Activated B cell treated with CpG ODN at 0.5 μM for 24 hours (primary cell): ENCODE measurements at regions not wholly inside any gene's neighbourhood (a gene's known extent, or its start where the extent isn't known, plus 50 kb on each side); places are given as distances from the start of the nearest gene placed in this dataset.

ENCODE experiments used
- ATAC-seq: fragments of 200-7000 bp; cut with Tn5 transposase; one replicate; pipeline ENCODE4 v1.10.0; 2021; ENCODE audit warnings: low read depth, mild to moderate bottlenecking, moderate library complexity
- CTCF ChIA-PET: fragments of 350-600 bp; sonication (Branson Sonifier 250); formaldehyde crosslinking; loops from one replicate; lab custom pipeline; 2021; ENCODE audit warnings: antibody characterized with exemption; lab: Charles Lee
- POLR2A ChIA-PET: fragments of 350-600 bp; sonication (Branson Sonifier 250); formaldehyde crosslinking; loops from one replicate; lab custom pipeline; 2021; ENCODE audit warnings: antibody characterized with exemption; lab: Charles Lee
- DNase-seq: peaks from one replicate; pipeline ENCODE4 v3.0.0; 2022
- H3K27ac Mint-ChIP-seq: one replicate; pipeline ENCODE4 v1.8.0; 2020; ENCODE audit warnings: mixed read lengths
- H3K27me3 Mint-ChIP-seq: one replicate; pipeline ENCODE4 v1.8.0; 2021; ENCODE audit warnings: mixed read lengths
- H3K36me3 Mint-ChIP-seq: one replicate; pipeline ENCODE4 v1.8.0; 2021; ENCODE audit warnings: low read depth, mixed read lengths
- H3K4me1 Mint-ChIP-seq: one replicate; pipeline ENCODE4 v1.8.0; 2021; ENCODE audit warnings: mixed read lengths
- H3K4me3 Mint-ChIP-seq: one replicate; pipeline ENCODE4 v1.8.0; 2020; ENCODE audit warnings: mild to moderate bottlenecking, mixed read lengths
- H3K9me3 Mint-ChIP-seq: one replicate; pipeline ENCODE4 v1.8.0; 2020; ENCODE audit warnings: mixed read lengths
- intact Hi-C: fragments of 100-400 bp; cut with micrococcal nuclease; formaldehyde crosslinking; loops from one replicate; pipeline ENCODE4 v1.15.1; 2024
- TF ChIP-seq, protein P1 (sequence below): fragments of 200-600 bp; IDR thresholded peaks from one replicate; pipeline ENCODE4 v1.8.0; 2022; ENCODE audit warnings: antibody characterized with exemption, mild to moderate bottlenecking

DNA sequence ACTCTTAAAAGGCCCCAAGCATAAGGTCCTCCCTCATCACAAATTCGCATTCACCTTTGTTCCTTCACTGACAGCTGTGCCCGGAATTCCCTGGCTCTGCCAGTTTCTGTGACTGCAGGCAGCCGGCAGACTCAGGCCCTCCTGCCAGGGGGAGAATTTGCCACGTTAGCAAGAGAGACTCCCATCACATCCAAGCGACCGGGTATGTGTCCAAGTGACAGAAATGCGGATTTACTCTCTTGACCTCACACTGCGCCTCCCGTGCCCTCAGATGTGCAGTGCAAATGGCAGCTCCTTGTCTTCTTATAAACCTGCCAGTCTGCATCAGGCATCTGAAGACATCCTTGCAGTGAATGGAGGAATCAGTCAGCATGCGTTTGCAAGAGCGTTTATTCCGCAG, 187.1 kb upstream of the WWC1 start:
- TF ChIP-seq, protein P1, sequence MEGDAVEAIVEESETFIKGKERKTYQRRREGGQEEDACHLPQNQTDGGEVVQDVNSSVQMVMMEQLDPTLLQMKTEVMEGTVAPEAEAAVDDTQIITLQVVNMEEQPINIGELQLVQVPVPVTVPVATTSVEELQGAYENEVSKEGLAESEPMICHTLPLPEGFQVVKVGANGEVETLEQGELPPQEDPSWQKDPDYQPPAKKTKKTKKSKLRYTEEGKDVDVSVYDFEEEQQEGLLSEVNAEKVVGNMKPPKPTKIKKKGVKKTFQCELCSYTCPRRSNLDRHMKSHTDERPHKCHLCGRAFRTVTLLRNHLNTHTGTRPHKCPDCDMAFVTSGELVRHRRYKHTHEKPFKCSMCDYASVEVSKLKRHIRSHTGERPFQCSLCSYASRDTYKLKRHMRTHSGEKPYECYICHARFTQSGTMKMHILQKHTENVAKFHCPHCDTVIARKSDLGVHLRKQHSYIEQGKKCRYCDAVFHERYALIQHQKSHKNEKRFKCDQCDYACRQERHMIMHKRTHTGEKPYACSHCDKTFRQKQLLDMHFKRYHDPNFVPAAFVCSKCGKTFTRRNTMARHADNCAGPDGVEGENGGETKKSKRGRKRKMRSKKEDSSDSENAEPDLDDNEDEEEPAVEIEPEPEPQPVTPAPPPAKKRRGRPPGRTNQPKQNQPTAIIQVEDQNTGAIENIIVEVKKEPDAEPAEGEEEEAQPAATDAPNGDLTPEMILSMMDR, result no peak
- intact Hi-C loops, result no loop called here

DNA sequence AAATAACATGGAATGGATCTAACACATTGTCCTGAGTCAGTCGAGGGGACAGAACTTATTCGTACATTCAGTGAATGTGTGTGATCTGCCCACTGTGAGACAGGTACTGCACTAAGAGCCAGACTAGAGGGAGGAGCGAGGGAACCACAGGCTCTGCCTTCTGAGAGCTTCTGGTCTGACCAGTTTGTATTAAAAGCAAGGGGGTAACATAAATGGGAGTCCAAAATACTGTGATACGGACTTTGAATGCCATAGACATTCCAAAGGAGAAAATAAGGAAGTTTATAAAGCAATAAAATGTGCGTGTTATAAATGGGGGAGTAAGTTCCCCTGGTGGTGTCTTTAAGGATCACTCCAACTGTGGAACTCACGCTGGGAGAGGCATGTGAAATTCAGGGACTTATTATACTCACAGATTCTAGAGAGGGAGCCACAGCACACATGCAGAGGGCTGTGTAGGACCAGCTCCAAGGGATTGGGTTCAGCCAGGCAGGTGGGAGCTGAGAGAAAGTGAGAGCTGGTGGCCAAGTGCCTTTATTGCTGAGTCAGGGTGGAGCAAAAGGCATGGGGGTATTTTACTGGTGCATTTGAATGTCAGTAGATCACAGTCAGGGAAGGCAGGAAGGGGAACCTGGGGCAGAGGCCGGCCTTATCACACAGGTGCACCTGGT, 186.5 kb upstream of the WWC1 start:
- ChIA-PET POLR2A (no interaction called here), CTCF (no interaction called here)
- no peaks in the 10 kb centered on the region for H3K4me1 Mint-ChIP-seq
- H3K27ac Mint-ChIP-seq, result no peak overlapping the region
- TF ChIP-seq, protein P1, result no peak
- no peaks in the 10 kb centered on the region for H3K27me3 Mint-ChIP-seq
- no peaks in the 10 kb centered on the region for H3K9me3 Mint-ChIP-seq
- DNase-seq (no peak), ATAC-seq (no peak)
- no peak overlapping the region for H3K4me3 Mint-ChIP-seq
- intact Hi-C loops, result no loop called here
- no peaks in the 10 kb centered on the region for H3K36me3 Mint-ChIP-seq

More for the DNA sequence above, 187.1 kb upstream of the WWC1 start:
- Mint-ChIP-seq H3K9me3 (no peaks in the 10 kb centered on the region), H3K4me1 (no peaks in the 10 kb centered on the region), H3K27ac (no peak overlapping the region), H3K27me3 (no peaks in the 10 kb centered on the region), H3K36me3 (no peaks in the 10 kb centered on the region), H3K4me3 (no peak overlapping the region)
- ATAC-seq, result no peak
- ChIA-PET CTCF (no interaction called here), POLR2A (no interaction called here)
- no peak for DNase-seq

DNA sequence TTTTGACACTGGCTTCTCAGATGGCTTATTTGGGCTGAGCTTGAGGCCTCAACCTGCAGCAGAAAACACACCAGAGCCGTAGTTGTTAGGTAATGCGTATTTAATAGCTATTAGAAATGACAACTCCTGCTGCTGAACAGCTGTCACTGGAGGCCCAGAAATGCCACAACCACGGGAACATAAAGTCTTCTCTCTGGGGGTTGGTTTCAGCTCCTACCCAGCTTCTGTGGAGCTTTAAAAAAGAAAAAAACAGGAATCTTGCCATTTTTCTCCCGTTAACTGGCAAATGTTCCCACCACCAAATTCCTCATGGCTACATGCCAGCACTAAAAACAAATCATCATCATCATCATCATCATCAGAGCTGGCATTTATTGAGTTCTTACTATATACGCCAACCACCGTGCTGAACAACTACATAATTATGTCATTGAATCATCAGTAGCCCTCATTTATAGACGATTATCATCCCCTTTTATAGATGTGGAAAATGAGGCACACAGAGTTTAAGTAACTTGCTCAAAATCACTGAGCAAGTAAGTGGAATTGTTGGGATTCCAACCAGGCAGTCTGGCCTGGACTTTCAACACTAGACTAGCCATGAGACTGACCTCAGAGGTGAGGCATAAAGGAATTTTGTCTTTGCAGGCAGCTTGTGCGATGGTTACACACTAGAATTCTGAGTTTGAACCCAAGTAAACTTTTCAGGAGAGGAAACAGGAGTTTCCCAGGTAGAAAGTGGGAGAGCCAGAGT, 185.3 kb upstream of the WWC1 start:
- H3K4me1 Mint-ChIP-seq, result no peaks in the 10 kb centered on the region
- ChIA-PET POLR2A (no interaction called here), CTCF (no interaction called here)
- no peaks in the 10 kb centered on the region for H3K9me3 Mint-ChIP-seq
- DNase-seq, result no peak
- ATAC-seq, result no peak
- H3K27ac Mint-ChIP-seq, result no peak overlapping the region
- H3K4me3 Mint-ChIP-seq, result no peak overlapping the region
- TF ChIP-seq, protein P1, result no peak
- intact Hi-C loops, result no loop called here
- no peaks in the 10 kb centered on the region for H3K36me3 Mint-ChIP-seq
- H3K27me3 Mint-ChIP-seq, result no peaks in the 10 kb centered on the region

DNA sequence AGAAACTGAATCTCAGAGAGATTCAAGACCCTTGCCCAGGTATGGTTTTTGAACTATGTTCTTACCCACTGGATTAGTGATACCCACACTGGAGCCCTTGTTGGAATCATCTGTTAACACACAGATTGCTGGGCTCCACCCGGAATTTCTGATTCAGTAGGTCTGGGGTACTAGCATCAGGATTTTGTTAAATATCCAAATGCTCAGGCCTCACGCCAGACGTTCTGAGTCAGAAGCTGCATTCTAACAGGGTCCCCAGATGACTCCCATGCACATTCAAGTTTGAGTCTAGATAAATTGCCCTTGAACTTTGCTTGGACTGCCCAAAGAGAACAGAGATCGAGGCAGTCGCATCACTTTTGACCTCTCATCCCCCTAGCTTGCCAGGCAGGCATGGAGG, 182.0 kb upstream of the WWC1 start:
- Mint-ChIP-seq H3K36me3 (no peaks in the 10 kb centered on the region), H3K27me3 (no peaks in the 10 kb centered on the region), H3K9me3 (no peaks in the 10 kb centered on the region), H3K27ac (no peak overlapping the region), H3K4me3 (no peak overlapping the region), H3K4me1 (no peaks in the 10 kb centered on the region)
- CTCF ChIA-PET, result interaction anchor here (0.6 kb wide), 1 partner anchor 104 kb away, joined by 3 read pairs; no protein-coding TSS in a partner anchor
- TF ChIP-seq, protein P1, result no peak
- POLR2A ChIA-PET, result no interaction called here
- DNase-seq, result no peak
- intact Hi-C loops, result no loop called here
- ATAC-seq, result no peak

DNA sequence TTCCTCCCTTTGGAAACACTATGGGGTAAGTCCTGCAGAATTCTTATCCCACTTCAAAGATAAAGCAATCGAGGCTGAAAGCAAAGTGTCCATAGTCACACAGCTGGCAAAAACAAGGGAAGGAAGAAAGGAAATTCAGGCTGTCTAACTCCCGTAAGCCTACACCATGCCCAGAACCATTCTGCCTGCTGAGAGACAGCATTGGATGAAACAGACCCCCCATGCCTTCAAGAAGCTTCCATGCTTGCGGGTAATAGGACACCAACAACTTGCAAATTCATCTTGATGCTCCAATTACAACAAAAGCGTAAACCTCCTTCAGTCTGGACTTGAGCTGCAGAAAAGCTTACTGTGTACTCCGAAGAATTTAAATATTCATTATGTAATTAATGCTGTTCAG, 181.1 kb upstream of the WWC1 start:
- no peak for ATAC-seq
- DNase-seq, result no peak
- Mint-ChIP-seq H3K4me1 (no peaks in the 10 kb centered on the region), H3K4me3 (no peak overlapping the region), H3K27me3 (no peaks in the 10 kb centered on the region), H3K9me3 (no peaks in the 10 kb centered on the region), H3K36me3 (no peaks in the 10 kb centered on the region), H3K27ac (no peak overlapping the region)
- POLR2A ChIA-PET, result no interaction called here
- TF ChIP-seq, protein P1, result no peak
- intact Hi-C loops, result no loop called here
- CTCF ChIA-PET, result no interaction called here
